Activated CD4-positive, alpha-beta T cell treated with anti-CD3 and anti-CD28 coated beads, Interleukin-2, amount 10 ng/mL, durations not matched to agents 24 days and 14 days (primary cell): ENCODE measurements at regions not wholly inside any gene's neighbourhood (a gene's known extent, or its start where the extent isn't known, plus 50 kb on each side); places are given as distances from the start of the nearest gene placed in this dataset.
A peak's percentile ranks its signal among the peaks of the same experiment; 100 is the strongest.

Experiments
- DNase-seq: peaks from one replicate; pipeline ENCODE4 v3.0.0; 2022
- H3K27ac Mint-ChIP-seq: one replicate; pipeline ENCODE4 v1.8.0; 2022; ENCODE audit warnings: mild to moderate bottlenecking, mixed read lengths
- H3K27me3 Mint-ChIP-seq: one replicate; pipeline ENCODE4 v1.8.0; 2022; ENCODE audit warnings: mixed read lengths
- H3K36me3 Mint-ChIP-seq: one replicate; pipeline ENCODE4 v1.8.0; 2022; ENCODE audit warnings: low read depth, mild to moderate bottlenecking, mixed read lengths
- H3K4me1 Mint-ChIP-seq: one replicate; pipeline ENCODE4 v1.8.0; 2021; ENCODE audit warnings: mixed read lengths
- H3K4me3 Mint-ChIP-seq: one replicate; pipeline ENCODE4 v1.8.0; 2022; ENCODE audit warnings: mild to moderate bottlenecking, moderate library complexity, mixed read lengths
- H3K9me3 Mint-ChIP-seq: one replicate; pipeline ENCODE4 v1.8.0; 2021; ENCODE audit warnings: mixed read lengths
- intact Hi-C: fragments of 100-400 bp; cut with micrococcal nuclease; formaldehyde crosslinking; loops from one replicate; pipeline ENCODE4 v1.15.1; 2023

GRCh38 chr4:185883591-185883990, 71.6 kb upstream of the SORBS2 start:
- DNase-seq = peak; percentile 11
- H3K4me3 Mint-ChIP-seq = no peak overlapping the region
- no peaks in the 10 kb centered on the region for H3K9me3 Mint-ChIP-seq
- no peaks in the 10 kb centered on the region for H3K4me1 Mint-ChIP-seq
- H3K27me3 Mint-ChIP-seq = peaks cover 6% of the 10 kb centered on the region
- intact Hi-C loops = no loop called here
- H3K27ac Mint-ChIP-seq = no peak overlapping the region
- H3K36me3 Mint-ChIP-seq = no peaks in the 10 kb centered on the region

GRCh38 chr4:185885075-185885474, 73.1 kb upstream of the SORBS2 start:
- Mint-ChIP-seq H3K4me1 (no peaks in the 10 kb centered on the region), H3K27me3 (peaks cover 6% of the 10 kb centered on the region), H3K9me3 (no peaks in the 10 kb centered on the region), H3K27ac (no peak overlapping the region), H3K4me3 (no peak overlapping the region), H3K36me3 (no peaks in the 10 kb centered on the region)
- DNase-seq = no peak
- intact Hi-C loops = no loop called here

- no peaks in the 10 kb centered on the region for H3K36me3 Mint-ChIP-seq
- intact Hi-C loops = no loop called here
- no peak overlapping the region for H3K27ac Mint-ChIP-seq
- no peaks in the 10 kb centered on the region for H3K9me3 Mint-ChIP-seq
- H3K4me3 Mint-ChIP-seq = no peak overlapping the region
- DNase-seq = no peak
- no peaks in the 10 kb centered on the region for H3K4me1 Mint-ChIP-seq
- H3K27me3 Mint-ChIP-seq = peaks cover 6% of the 10 kb centered on the region
These were observed 73.6 kb upstream of the SORBS2 start for GRCh38 chr4:185885604-185886003.

- no peak for DNase-seq
- Mint-ChIP-seq H3K36me3 (no peaks in the 10 kb centered on the region), H3K9me3 (no peaks in the 10 kb centered on the region), H3K27me3 (peaks cover 6% of the 10 kb centered on the region), H3K4me3 (no peak overlapping the region), H3K4me1 (no peaks in the 10 kb centered on the region), H3K27ac (no peak overlapping the region)
- intact Hi-C loops = no loop called here
These were observed 75.0 kb upstream of the SORBS2 start for GRCh38 chr4:185886832-185887524.

GRCh38 chr4:185888676-185889075, 76.7 kb upstream of the SORBS2 start:
- Mint-ChIP-seq H3K27me3 (peaks cover 6% of the 10 kb centered on the region), H3K4me1 (no peaks in the 10 kb centered on the region), H3K4me3 (no peak overlapping the region), H3K9me3 (no peaks in the 10 kb centered on the region), H3K27ac (no peak overlapping the region), H3K36me3 (no peaks in the 10 kb centered on the region)
- intact Hi-C loops = no loop called here
- no peak for DNase-seq

- H3K9me3 Mint-ChIP-seq = no peaks in the 10 kb centered on the region
- peaks cover 6% of the 10 kb centered on the region for H3K27me3 Mint-ChIP-seq
These were observed 77.6 kb upstream of the SORBS2 start for GRCh38 chr4:185889585-185889984.

GRCh38 chr4:185890196-185890595, 78.2 kb upstream of the SORBS2 start:
- H3K27ac Mint-ChIP-seq = no peak overlapping the region
- peaks cover 6% of the 10 kb centered on the region for H3K27me3 Mint-ChIP-seq
- intact Hi-C loops = no loop called here
- no peak for DNase-seq
- H3K9me3 Mint-ChIP-seq = no peaks in the 10 kb centered on the region
- no peaks in the 10 kb centered on the region for H3K36me3 Mint-ChIP-seq
- no peaks in the 10 kb centered on the region for H3K4me1 Mint-ChIP-seq
- H3K4me3 Mint-ChIP-seq = no peak overlapping the region

More at GRCh38 chr4:185889585-185889984, 77.6 kb upstream of the SORBS2 start:
- no peak overlapping the region for H3K4me3 Mint-ChIP-seq
- no peaks in the 10 kb centered on the region for H3K36me3 Mint-ChIP-seq
- no peak for DNase-seq
- H3K27ac Mint-ChIP-seq = no peak overlapping the region
- intact Hi-C loops = no loop called here
- H3K4me1 Mint-ChIP-seq = no peaks in the 10 kb centered on the region

GRCh38 chr4:185892165-185892564, 80.2 kb upstream of the SORBS2 start:
- DNase-seq = no peak
- Mint-ChIP-seq H3K9me3 (no peaks in the 10 kb centered on the region), H3K4me1 (no peaks in the 10 kb centered on the region), H3K27me3 (peaks cover 2% of the 10 kb centered on the region), H3K4me3 (no peak overlapping the region), H3K36me3 (no peaks in the 10 kb centered on the region), H3K27ac (no peak overlapping the region)
- intact Hi-C loops = no loop called here

GRCh38 chr4:185893500-185893899, 81.5 kb upstream of the SORBS2 start:
- Mint-ChIP-seq H3K4me1 (no peaks in the 10 kb centered on the region), H3K27ac (no peak overlapping the region), H3K36me3 (no peaks in the 10 kb centered on the region), H3K4me3 (no peak overlapping the region), H3K9me3 (no peaks in the 10 kb centered on the region), H3K27me3 (no peaks in the 10 kb centered on the region)
- intact Hi-C loops = no loop called here
- DNase-seq = no peak

GRCh38 chr4:185894481-185894880, 82.5 kb upstream of the SORBS2 start:
- Mint-ChIP-seq H3K9me3 (no peaks in the 10 kb centered on the region), H3K27me3 (no peaks in the 10 kb centered on the region), H3K27ac (no peak overlapping the region), H3K4me1 (no peaks in the 10 kb centered on the region), H3K4me3 (no peak overlapping the region), H3K36me3 (no peaks in the 10 kb centered on the region)
- no peak for DNase-seq
- intact Hi-C loops = no loop called here

- Mint-ChIP-seq H3K4me3 (no peak overlapping the region), H3K9me3 (no peaks in the 10 kb centered on the region), H3K36me3 (no peaks in the 10 kb centered on the region), H3K4me1 (no peaks in the 10 kb centered on the region), H3K27ac (no peak overlapping the region), H3K27me3 (no peaks in the 10 kb centered on the region)
- no peak for DNase-seq
- intact Hi-C loops = no loop called here
These were observed 83.4 kb upstream of the SORBS2 start for GRCh38 chr4:185895351-185895750.

GRCh38 chr4:185895866-185896265, 83.9 kb upstream of the SORBS2 start:
- intact Hi-C loops = no loop called here
- Mint-ChIP-seq H3K36me3 (no peaks in the 10 kb centered on the region), H3K27ac (no peak overlapping the region), H3K9me3 (no peaks in the 10 kb centered on the region), H3K4me3 (no peak overlapping the region), H3K4me1 (no peaks in the 10 kb centered on the region), H3K27me3 (no peaks in the 10 kb centered on the region)
- DNase-seq = no peak

- Mint-ChIP-seq H3K27ac (no peak overlapping the region), H3K36me3 (no peaks in the 10 kb centered on the region), H3K27me3 (no peaks in the 10 kb centered on the region), H3K9me3 (no peaks in the 10 kb centered on the region), H3K4me3 (no peak overlapping the region), H3K4me1 (no peaks in the 10 kb centered on the region)
- no peak for DNase-seq
- intact Hi-C loops = no loop called here
These were observed 85.0 kb upstream of the SORBS2 start for GRCh38 chr4:185896817-185897488.

- no peaks in the 10 kb centered on the region for H3K9me3 Mint-ChIP-seq
- H3K27me3 Mint-ChIP-seq = no peaks in the 10 kb centered on the region
- intact Hi-C loops = no loop called here
- H3K36me3 Mint-ChIP-seq = no peaks in the 10 kb centered on the region
- DNase-seq = no peak
- no peak overlapping the region for H3K4me3 Mint-ChIP-seq
- H3K4me1 Mint-ChIP-seq = no peaks in the 10 kb centered on the region
- H3K27ac Mint-ChIP-seq = no peak overlapping the region
These were observed 86.4 kb upstream of the SORBS2 start for GRCh38 chr4:185898413-185898812.

- Mint-ChIP-seq H3K27me3 (no peaks in the 10 kb centered on the region), H3K4me1 (no peaks in the 10 kb centered on the region), H3K36me3 (no peaks in the 10 kb centered on the region), H3K9me3 (no peaks in the 10 kb centered on the region), H3K4me3 (no peak overlapping the region), H3K27ac (no peak overlapping the region)
- DNase-seq = no peak
- intact Hi-C loops = no loop called here
These were observed 87.8 kb upstream of the SORBS2 start for GRCh38 chr4:185899833-185900232.
